Inferior parietal cortex (tissue), 1 donor: ENCODE measurements at regions not wholly inside any gene's neighbourhood (a gene's known extent, or its start where the extent isn't known, plus 50 kb on each side); places are given as distances from the start of the nearest gene placed in this dataset.
"Not testable (repeated sequence)": the region's sequence is repeated elsewhere in the genome, so short reads cannot be mapped to it uniquely, and the experiment has no call there.

Experiments
- DNase-seq: peaks from one replicate; pipeline ENCODE4 v3.0.0-alpha.2; 2016; ENCODE audit errors: extremely low spot score

DNA sequence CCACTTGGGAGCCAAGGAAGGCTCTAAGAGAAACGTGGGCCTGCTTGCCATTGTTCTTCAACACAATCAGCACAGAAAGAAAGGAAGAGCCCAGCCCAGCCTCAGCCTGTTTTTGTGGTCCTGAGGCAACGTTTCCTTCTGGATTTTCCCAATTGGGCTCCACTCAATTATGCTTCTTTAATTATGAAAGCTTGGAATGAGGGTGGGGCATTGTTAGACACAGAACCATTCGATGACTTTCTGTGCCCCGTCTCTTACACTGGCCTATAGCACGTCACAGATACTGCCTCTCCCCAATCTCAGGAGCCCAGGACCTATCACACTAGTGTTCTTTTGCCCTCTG is 207.4 kb downstream of the ZFP36L2 start:
- no peak for DNase-seq

GRCh38 chr2:43018179-43019024 is 208.0 kb downstream of the ZFP36L2 start:
- DNase-seq: no peak

DNA sequence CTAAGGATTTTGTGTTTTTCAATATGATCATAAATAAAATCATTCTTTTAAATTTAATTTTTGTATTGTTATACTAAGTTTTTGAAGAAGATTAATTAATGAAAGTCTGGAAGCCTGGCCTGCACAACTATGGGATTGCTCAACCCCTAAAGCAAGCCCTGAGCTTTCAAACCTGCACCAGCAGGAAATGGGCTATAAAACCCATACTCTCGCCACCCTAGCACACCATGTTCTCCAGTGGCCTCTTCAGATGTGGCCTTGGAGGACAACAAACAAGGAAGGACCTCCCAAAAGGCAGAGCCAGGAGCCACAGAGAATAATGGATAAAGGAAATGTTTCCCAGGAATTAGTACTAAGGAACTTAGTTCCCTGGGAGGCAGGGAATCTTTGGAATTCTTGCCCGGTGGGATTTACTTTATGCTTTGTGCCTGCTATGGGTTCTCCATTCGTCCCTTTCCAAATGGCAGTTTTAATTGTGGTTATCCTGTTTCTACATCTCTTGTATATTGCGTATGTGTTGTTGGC is 212.5 kb downstream of the ZFP36L2 start:
- DNase-seq: no peak

DNA sequence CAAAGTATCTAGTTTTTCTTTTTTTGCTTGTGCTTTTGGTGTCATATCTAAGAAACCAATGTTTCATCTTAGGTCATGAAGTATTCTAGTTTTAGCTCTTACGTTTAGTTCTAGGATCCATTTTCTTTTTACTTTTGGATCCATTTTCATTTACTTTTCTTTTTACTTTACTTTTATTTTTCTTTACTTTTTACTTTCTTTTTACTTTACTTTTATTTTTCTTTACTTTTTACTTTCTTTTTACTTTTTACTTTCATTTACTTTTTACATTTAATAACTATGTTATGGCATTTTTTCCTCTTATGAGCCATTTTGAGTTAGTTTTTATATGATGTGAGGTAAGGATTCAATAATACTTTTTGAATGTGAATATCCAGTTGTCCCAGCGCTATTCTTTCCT is 213.4 kb downstream of the ZFP36L2 start:
- no peak for DNase-seq

DNA sequence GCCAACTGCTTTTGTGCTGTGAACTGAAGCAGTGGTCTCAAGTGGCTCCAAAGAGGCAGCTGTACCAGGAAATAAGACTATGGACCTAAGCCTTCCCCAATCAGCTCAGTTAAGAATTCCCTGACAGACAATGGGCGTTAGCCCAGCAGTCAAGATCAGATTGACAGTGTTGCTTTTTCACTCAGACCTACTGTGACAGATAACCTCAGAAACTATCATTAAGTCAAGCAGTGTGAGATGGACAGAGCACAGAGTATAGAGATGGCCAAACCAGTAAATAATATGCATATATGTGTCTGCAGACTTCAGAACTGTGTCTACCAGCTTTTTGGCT is 215.3 kb downstream of the ZFP36L2 start:
- no peak for DNase-seq

DNA sequence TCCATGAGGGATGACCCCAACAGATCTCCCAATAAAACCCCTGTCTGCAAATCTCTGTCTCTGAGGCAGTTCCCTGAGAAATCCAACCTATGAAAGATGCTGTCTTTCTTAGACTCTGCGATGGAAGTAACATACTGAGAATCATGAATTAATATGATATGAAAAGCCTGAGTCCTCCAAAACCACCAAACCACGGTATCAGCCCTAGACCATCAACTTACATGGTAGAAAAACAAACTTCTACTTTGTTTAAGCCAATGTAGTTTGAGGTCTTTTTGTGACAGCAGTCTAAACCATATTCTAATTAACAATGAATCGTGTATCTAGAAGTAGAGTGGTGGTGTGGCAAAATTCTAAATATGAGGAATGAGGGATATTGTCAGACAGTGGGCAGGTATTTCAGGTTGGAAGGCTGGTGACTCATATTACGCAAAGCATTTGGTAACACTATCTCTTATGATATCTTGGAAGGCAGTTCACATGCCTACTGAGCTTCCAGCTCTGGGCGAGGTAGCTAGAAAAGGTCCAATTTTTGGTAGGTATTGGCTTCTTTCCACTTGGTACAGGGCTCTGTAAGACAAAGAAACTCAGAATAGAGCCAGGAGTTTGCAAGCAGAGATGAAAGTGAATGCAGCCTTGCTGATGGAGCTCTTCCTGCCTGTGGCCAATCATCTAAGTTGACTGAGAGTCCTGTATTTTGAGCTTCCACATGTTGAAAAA is 215.8 kb downstream of the ZFP36L2 start:
- no peak for DNase-seq

DNA sequence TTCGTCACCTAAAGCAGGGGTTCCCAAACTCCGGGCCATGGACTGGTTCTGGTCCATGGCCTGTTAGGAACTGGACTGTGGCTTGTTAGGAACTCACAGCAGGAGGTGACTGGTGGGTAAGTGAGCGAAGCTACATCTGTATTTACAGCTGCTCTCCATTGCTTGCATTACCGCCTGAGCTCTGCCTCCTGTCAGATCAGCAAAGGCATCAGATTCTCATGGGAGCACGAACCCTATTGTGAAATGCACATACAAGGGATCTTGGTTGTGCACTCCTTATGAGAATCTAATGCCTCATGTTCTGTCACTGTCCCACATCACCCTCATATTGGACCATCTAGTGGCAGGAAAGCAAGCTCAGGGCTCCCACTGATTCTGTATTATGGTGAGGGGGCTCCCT is 217.0 kb downstream of the ZFP36L2 start:
- DNase-seq: no peak

GRCh38 chr2:43008388-43008787 is 216.0 kb upstream of the HAAO start:
- DNase-seq: no peak

DNA sequence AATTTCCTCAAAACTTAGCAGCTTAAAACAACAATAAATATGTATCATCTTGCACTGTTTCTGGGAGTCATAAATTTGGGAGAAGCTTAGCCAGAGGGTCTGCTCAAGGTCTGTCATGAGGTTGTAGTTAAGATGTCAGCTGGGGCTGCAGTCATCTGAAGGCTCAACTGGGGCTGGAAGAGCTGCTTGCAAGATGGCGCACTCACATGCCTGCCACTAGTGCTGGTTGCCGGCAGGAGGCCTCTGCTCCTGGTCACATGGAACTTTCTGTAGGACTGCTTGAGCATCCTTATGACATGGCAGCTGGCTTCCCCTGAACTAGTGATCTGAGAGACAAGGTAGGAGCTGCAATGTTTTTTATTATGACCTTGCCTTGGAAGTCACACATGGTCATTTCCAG is 215.5 kb upstream of the HAAO start:
- no peak for DNase-seq

DNA sequence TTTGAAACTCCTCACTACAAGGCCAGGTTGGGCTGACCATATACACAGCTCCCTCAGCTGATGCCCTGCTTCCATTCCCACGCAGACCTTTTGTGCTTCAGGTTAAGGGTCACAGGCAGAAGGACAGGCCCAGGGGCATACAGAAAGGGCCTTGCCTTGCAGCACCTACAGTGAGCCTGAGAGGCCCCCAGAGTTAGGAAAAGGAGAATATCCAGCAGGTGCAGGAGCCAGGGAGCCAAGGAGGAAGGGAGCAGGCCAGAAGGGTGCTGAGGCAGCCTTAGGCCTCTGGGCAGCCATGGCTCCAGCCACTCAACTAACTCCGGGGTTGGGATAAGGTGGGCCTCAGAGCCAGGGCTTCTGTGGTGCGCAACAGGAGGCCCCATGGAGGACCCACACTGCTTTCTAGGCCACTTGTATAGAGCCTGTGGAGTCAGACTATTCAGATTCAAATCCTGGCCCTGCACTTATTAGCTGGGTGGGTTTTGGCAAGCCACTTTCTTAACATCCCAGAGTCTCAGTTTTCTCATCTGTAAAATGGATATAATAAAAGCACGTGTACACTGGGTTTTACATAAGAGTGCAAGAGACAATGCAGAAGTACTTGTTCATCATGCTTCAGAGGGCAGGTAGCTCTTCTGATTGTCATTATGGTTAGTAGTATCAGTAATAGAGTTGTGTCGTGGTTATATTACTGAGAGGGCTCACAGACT is 214.6 kb upstream of the HAAO start:
- no peak for DNase-seq

GRCh38 chr2:43005975-43006833 is 213.8 kb upstream of the HAAO start:
- DNase-seq: no peak

GRCh38 chr2:43005245-43005974 is 213.0 kb upstream of the HAAO start:
- DNase-seq: peak; percentile 69

DNA sequence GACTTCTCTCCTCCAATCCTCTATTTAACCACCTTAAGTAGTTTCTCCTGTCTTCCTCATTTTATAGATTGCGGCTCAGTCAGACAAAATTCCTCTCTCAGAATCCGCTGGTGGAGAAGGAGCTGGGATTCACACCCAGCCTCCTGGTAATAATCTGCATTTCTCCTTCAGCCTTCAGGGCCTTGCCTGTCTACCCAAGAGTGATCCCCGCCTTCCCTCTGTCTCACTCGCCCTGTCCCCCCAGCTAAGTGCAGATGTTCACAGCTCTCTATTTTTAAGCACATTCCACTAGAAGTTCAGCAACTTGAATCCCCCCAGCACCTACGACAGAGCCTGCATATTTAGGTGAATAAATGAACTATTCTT is 212.5 kb upstream of the HAAO start:
- DNase-seq: no peak

- not testable (repeated sequence) for DNase-seq
These were observed 211.9 kb upstream of the HAAO start for GRCh38 chr2:43004126-43004865.

DNA sequence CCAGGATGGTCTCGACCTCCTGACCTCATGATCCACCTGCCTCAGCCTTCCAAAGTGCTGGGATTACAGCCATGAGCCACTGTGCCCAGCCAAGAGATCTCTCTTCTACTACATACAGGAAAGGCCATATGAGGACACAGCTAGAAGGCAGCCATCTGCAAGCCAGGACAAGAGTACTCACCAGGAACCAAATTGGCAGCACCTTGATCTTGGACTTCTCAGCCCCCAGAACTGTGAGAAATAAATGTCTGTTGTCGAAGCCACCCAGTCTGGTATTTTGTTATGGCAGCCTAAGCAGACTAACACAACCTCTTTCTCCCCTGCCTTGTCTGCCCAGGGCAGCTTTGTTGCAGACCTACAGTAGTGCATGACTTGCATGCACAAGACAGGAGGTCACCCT is 211.3 kb upstream of the HAAO start:
- no peak for DNase-seq

GRCh38 chr2:43001787-43002468 is 209.5 kb upstream of the HAAO start:
- no peak for DNase-seq

GRCh38 chr2:43001055-43001378 is 208.6 kb upstream of the HAAO start:
- DNase-seq: no peak

DNA sequence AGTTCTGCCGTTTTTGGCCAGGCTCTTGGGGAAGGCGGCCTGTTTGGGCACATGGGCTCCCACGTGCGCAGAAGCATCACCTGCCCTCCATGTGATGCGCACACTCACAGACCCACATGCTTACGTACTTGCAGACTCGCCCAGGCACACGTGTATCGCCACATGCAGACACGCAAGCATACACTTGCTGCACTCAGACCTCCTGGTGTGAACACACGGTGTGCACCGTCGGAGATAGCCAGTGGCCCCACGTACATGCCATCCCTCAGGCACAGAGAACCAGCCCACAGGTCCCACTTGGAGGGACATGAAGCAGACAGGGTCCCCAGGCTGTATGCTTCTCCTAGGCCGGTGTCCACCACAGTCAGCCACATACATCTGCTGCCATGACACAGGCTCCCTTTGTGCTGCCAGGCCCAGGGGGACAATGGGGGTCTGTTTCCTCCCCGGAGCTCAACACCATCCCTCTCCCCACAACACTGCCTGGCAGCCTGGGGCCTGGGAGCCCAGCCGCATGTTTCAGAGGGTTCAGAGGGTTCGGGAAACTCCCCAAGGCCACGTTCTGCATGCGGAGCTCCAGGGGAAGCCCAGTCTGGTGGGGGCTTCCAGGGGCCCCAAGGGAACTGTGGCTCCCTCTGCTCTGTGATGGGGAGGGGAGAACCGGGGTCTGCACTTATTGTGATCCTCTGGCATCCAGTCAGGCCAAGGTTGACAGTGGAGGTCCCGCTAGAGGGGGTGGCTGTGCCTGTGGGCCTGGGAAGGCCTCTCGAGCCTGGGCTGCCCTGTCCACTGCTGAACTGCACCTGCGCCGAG is 208.1 kb upstream of the HAAO start:
- DNase-seq: peak; percentile 66

- DNase-seq: no peak
These were observed 207.5 kb upstream of the HAAO start for GRCh38 chr2:42999856-43000241.
